GM19238 (cell line): ENCODE measurements at regions not wholly inside any gene's neighbourhood (a gene's known extent, or its start where the extent isn't known, plus 50 kb on each side); places are given as distances from the start of the nearest gene placed in this dataset.
"Not testable (repeated sequence)": the region's sequence is repeated elsewhere in the genome, so short reads cannot be mapped to it uniquely, and the experiment has no call there.

Experiments
- DNase-seq: peaks from one replicate; pipeline ENCODE4 v3.0.0; 2011; ENCODE audit warnings: low spot score; ENCODE audit not compliant: insufficient read length

DNA sequence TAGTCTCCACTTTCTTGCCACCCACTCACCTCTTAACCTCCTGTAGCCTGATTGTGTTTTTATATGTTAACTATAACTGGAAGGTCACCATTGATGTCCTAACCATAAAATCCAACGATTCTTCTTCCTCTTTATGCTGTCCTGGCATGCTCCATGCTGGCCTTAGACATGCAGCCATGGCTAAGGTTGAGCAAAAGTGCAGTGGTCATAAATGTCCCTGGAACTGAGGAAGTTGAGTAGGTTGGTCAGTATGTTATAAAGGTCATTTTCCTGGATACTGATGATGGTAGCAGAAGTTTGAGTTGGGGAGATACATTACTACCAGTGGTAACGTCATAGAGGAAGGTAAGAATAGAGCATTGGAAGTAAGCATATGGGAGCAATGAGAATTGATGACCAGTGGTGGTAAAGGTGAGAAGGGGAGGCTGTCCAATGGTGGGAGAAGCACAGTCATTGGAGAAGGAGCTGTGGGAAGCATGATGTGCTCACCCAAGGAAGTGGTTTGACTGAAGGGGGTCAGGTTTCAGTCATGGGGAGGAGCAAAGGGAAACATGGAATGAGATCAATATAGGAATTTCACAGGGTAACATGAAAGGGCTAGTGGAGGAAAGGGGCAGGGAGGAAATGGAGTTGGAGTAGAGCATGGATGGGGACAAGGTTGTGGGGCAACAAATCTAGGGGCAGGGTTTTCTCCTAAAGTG lies 240.8 kb downstream of the DACT1 start:
- DNase-seq, result no peak

GRCh38 chr14:58881433-58881832 lies 243.7 kb downstream of the DACT1 start:
- no peak for DNase-seq

DNA sequence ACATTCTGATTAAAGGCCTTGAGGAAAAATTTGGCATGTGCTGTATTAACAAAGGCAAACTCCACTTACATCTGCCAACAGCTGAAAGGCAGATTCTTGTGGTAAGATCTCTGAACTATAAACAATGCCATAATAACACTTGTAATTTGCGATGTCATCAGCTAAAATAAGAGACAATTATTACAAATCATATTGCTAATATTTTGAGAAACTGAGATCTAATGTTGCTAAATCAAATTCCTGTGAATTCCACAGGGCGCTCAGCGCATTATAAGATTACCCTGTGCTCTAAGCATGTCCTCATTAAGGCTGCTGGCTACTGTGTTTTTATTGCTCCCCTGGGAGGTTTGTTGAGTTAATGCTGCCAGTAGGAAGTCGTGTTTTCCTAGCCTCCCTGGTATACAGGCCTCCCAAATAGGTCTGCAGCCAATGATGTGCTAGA lies 244.8 kb downstream of the DACT1 start:
- DNase-seq, result no peak

DNA sequence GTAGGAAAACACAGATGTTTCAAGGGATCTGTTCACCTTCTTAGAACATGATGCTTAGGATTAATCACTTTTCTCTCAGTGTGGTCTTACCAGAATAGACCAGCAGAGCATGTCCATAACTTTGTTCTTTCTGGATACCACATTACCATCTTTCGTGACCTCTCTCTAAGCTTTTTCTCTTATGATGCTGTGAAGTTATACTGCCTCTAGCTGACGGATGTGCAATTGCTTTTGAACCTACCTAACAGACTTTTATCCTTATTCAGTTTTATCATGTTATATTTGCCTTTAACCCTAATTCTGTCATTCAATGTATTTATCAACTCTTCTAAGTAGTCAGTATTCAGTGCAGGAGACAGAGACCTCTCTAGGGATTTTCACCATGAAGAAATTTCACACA lies 246.7 kb downstream of the DACT1 start:
- DNase-seq, result no peak

DNA sequence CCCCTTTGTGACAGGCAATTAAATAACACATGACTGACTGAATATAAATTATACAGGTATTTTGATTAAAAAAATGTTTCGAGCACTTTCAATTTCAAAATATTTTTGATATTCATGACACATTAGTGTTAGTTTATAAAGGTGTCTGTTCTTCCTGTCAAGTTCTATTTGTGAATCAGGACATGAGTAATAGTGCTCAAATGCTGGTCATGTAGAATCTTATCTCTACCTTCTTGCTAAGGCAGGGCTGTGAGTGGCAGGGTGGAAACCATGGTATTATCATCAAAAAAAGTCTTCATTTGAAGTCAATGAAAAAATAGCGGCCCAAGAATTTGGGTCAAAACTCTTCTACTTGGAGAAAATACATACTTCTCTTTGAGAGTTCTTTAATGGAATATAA lies 250.2 kb downstream of the DACT1 start:
- no peak for DNase-seq

DNA sequence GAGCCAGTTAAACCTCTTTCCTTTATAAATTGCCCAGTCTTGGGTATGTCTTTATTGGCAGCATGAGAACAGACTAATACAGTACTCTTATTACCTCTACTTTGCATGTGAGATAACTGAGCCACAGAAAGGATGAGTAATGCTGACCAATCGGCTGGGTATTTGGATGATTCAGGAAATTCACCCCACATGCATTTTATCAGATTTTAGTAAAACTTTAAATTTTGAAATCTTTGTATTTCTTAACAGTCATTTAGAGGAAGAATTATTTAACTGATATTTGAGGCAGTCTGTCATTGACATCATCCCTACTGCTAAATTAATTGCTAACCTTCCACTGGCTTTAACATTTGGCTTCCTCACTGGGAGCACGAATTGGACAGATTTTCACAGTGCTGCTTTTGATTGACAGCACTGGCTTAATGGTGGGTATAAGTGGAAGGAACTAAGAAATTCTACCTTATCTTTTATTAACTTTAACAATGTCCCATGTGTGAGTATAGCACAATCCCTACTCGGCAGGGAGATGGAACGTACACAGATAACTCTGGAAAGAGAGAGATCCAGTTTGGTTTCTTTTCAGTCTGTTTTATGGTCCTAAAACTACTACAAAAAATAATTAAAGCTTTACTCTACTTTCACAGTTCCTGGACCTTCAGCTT lies 261.0 kb downstream of the DACT1 start:
- DNase-seq, result no peak

GRCh38 chr14:58899317-58899713 lies 261.6 kb downstream of the DACT1 start:
- DNase-seq, result no peak

- DNase-seq, result no peak
These were observed 264.1 kb downstream of the DACT1 start for GRCh38 chr14:58901826-58902225.

GRCh38 chr14:58904776-58905175 lies 267.0 kb downstream of the DACT1 start:
- no peak for DNase-seq

DNA sequence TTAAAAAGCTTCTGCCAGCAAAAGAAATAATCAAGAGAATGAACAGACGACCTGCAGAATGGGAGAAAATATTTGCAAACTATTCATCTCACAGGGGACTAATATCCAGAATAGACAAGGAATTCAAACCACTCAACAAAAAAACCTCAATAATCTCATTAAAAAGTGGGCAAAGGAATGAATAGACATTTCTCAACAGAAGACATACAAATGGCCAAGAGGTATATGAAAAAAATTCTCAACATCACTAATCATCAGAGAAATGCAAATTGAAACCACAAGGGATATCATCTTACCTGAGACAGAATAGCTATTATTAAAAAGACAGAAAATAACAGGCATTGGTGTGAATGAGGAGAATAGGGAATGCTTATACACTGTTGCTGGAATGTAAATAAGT lies 270.0 kb downstream of the DACT1 start:
- DNase-seq, result no peak

DNA sequence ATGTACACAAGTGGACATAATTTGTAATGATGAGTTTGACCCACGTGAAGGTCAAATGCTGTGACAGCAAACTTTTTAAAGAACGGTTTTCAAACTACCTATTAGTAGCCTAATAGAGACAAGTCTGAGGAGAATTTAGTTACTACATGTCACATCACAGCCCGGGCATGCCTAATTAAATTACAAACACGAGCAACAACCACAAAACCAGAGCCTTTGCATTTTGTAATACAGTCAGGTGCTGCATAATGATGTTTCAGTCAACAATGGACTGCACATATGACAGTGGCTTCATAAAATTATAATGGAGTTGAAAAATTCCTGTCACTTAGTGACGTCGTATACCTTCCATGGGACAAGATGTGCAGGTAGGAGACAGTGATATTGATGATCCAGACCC lies 274.5 kb downstream of the DACT1 start:
- no peak for DNase-seq

DNA sequence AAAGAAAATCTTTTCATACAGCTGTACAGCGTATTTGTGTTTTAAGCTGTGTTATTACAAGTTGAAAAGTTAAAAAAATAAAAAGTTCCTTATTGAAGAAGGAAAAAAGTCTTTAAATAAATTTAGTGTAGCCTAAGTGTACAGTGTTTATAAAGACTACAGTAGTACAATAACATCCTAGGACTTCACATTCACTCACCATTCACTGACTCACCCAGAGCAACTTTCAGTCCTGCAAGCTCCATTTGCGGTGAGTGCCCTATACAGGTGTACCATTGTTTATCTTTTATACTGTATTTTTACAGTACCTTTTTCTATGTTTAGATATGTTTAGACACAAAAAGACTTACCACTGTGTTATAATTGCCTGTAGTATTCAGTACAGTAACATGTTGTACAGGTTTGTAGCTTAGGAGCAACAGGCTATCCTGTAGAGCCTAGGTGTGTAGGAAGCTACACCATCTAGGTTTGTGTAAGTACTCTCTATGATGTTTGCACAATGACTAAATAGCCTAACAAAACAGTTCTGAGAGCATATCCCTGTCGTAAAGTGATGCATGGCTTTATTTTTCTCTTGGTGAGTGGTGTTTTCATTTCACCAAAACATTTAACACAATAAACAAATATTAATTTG lies 275.2 kb downstream of the DACT1 start:
- DNase-seq, result no peak

DNA sequence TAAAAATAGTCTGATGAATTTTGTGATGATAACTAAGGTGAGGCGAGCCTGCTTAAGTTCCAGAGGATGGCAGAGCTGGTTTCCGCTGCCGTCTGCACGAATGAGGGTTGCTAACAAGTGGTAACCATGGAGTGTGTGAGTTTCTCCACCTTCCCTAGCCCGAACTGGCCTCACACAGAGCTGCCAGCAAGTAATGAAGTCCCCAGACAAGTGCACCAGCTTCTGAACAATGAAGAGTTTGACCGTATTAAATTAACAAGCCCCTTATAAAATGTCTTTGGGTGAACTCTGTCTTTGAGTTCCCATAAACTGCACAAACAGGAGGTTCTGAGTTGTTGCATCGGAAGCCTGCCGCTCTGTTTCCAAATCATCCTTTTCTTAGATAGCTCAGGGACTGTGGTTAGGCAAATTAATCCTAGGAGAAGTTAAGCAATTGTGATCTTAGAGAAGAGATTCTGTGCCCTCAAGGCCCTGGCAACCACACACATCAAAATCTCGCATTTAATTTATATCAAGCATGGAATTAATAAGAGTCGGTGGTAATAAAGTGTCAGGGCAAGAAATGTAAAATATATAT lies 274.1 kb upstream of the DAAM1 start:
- DNase-seq, result no peak

DNA sequence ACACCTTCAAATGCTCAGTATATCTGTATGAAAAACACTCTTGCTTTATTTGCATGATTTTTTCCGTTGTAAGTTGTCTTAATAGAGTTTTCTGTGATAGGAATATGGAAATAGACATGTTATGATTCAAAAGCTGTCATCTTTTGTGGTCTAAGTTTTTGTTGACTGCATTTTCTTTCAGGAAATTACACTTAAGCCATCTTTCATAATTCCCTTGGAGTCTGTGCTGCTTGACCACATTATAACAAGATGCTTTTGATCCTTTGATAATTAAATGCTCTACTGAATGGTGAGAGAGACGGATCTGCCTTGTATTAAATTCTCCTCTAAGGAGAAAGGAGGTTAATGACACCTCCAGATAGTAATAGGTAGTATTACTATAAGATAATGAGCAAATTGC lies 272.8 kb upstream of the DAAM1 start:
- no peak for DNase-seq

GRCh38 chr14:58918066-58918738 lies 270.3 kb upstream of the DAAM1 start:
- DNase-seq, result no peak

GRCh38 chr14:58919217-58919616 lies 269.2 kb upstream of the DAAM1 start:
- no peak for DNase-seq

- DNase-seq, result no peak
These were observed 268.2 kb upstream of the DAAM1 start for GRCh38 chr14:58920230-58920629.

DNA sequence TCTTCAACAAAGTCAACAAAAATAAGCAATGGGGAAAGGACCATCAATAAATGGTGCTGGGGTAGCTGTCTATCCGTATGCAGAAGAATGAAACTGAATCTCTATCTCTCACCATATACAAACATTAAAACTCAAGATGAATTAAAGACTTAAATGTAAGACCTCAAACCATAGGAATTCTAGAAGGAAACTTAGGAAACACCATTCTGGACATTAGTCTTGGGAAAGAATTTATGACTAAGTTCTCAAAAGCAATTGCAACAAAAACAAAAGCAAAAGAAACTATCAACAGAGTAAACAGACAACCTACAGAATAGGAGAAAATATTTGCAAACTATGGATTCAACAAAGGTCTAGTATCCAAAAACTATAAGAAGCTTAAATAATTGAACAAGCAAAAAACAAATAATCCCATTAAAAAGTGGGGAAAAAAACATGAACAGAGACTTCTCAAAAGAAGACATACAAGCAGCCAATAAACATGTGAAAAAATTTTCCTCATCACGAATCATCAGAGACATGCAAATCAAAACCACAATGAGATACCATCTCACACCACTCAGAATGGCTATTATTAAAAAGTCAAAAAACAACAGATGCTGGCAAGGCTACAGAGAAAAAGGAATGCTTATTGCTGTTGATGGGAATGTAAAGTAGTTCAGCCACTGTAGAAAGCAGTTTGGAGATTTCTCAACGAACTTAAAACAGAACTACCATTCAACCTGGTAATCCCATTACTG lies 266.1 kb upstream of the DAAM1 start:
- not testable (repeated sequence) for DNase-seq

GRCh38 chr14:58923751-58924405 lies 264.6 kb upstream of the DAAM1 start:
- DNase-seq, result no peak

DNA sequence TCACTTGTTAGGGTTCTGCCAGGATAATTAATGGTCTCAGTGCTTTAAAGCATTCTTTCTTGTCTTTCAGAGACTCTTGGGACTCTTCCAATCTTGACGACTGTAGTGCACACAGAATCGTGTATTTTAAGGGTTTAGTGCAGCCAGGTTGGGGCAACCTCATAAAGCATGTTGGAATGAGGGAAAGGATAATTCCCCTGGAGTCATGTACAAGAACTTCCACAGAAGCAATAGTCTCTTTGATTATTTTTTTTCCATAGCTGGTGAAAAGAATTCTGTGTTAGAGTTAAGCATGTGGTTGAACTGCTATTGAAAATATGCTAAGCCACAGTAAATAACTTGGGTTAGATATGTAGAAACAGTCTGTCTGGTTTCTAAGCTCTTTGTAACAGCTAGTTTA lies 246.8 kb upstream of the DAAM1 start:
- DNase-seq, result no peak

DNA sequence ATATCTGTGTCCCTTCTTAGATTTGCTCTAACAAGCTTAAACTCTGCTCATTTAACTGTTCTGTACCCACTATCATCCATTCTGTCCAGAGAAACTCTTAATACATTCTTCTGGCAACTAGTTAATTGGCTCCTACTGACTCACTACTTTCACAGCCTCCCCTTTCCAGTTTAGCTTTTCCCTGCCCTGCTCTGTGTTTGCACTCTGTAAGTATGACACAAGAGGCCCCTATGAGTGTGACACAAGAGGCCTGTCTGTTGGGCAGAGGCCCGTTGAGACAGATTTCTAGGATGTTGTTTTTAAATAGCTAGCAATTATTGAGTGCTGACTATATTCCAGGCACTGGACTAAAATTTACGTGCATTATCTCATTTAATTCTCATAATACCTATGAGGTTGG lies 246.0 kb upstream of the DAAM1 start:
- DNase-seq, result no peak
